Cardiac muscle cell (in vitro differentiated cells and primary cell): ENCODE measurements at regions not wholly inside any gene's neighbourhood (a gene's known extent, or its start where the extent isn't known, plus 50 kb on each side); places are given as distances from the start of the nearest gene placed in this dataset.

Source experiments
- DNase-seq, 2 donors: peaks; one replicate each; pipeline versions ENCODE4 v3.0.0 to v3.0.0-alpha.2; 2010 to 2017; ENCODE audit warnings: low read depth in 1 of 2, low spot score in 1 of 2
- H3K27ac ChIP-seq: fragments of 200-600 bp; sonication (generic); 2 replicates; pipeline ENCODE4 v1.5.1; 2016
- H3K27me3 ChIP-seq: fragments of 200-600 bp; sonication (generic); 2 replicates; pipeline ENCODE4 v1.6.0; 2016; ENCODE audit warnings: control low read depth
- H3K36me3 ChIP-seq: fragments of 200-600 bp; sonication (generic); 2 replicates; pipeline ENCODE4 v1.5.1; 2016; ENCODE audit warnings: control low read depth
- H3K4me1 ChIP-seq: fragments of 200-600 bp; sonication (generic); 2 replicates; pipeline ENCODE4 v1.8.1; 2017; ENCODE audit warnings: low read depth, mild to moderate bottlenecking, mixed run types
- H3K4me3 ChIP-seq: fragments of 200-600 bp; sonication (generic); 2 replicates; pipeline ENCODE4 v1.5.1; 2016; ENCODE audit warnings: mild to moderate bottlenecking
- H3K9me3 ChIP-seq: fragments of 200-600 bp; sonication (generic); 2 replicates; pipeline ENCODE4 v1.5.1; 2017; ENCODE audit warnings: low read depth, mild to moderate bottlenecking, control low read depth
- TF ChIP-seq, protein P1 (sequence below): IDR thresholded peaks from 2 replicates; pipeline ENCODE4 v1.5.1; 2012; ENCODE audit warnings: low read depth, mild to moderate bottlenecking, low read length

GRCh38 chr2:53445383-53446070 lies 322.1 kb upstream of the CHAC2 start:
- no peaks in the 10 kb centered on the region for H3K9me3 ChIP-seq
- no peaks in the 10 kb centered on the region for H3K36me3 ChIP-seq
- peaks cover 5% of the 10 kb centered on the region for H3K4me1 ChIP-seq
- TF ChIP-seq, protein P1, sequence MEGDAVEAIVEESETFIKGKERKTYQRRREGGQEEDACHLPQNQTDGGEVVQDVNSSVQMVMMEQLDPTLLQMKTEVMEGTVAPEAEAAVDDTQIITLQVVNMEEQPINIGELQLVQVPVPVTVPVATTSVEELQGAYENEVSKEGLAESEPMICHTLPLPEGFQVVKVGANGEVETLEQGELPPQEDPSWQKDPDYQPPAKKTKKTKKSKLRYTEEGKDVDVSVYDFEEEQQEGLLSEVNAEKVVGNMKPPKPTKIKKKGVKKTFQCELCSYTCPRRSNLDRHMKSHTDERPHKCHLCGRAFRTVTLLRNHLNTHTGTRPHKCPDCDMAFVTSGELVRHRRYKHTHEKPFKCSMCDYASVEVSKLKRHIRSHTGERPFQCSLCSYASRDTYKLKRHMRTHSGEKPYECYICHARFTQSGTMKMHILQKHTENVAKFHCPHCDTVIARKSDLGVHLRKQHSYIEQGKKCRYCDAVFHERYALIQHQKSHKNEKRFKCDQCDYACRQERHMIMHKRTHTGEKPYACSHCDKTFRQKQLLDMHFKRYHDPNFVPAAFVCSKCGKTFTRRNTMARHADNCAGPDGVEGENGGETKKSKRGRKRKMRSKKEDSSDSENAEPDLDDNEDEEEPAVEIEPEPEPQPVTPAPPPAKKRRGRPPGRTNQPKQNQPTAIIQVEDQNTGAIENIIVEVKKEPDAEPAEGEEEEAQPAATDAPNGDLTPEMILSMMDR = no peak
- H3K4me3 ChIP-seq = no peak overlapping the region
- no peaks in the 10 kb centered on the region for H3K27me3 ChIP-seq
- H3K27ac ChIP-seq = no peak overlapping the region
- peak in 1 of 2 donors; percentile 27 for DNase-seq

DNA sequence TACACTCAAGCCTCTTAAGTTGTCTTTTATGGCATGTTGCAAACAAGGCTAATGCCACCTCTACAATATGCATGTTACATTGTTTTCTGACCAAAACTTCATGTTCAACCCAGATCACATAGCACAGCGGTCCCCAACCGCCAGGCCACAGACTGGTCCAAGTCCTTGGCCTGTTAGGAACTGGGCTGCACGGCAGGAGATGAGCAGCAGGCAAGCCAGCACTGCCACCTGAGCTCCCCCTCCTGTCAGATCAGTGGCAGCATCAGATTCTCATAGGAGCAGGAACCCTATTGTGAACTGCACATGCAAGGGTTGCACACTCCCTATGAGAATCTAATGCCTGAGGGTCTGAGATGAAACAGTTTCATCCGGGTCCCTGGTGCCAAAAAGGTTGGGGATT lies 324.8 kb upstream of the CHAC2 start:
- peak in 1 of 2 donors; percentile 32 for DNase-seq
- TF ChIP-seq, protein P1 = no peak
- Histone ChIP-seq H3K4me1 (peaks cover 14% of the 10 kb centered on the region), H3K27ac (no peak overlapping the region), H3K36me3 (no peaks in the 10 kb centered on the region), H3K27me3 (no peaks in the 10 kb centered on the region), H3K4me3 (no peak overlapping the region), H3K9me3 (no peaks in the 10 kb centered on the region)

- Histone ChIP-seq H3K4me1 (peaks cover 14% of the 10 kb centered on the region), H3K36me3 (no peaks in the 10 kb centered on the region), H3K27me3 (no peaks in the 10 kb centered on the region), H3K27ac (no peak overlapping the region), H3K4me3 (no peak overlapping the region), H3K9me3 (no peaks in the 10 kb centered on the region)
- no peak for DNase-seq
- TF ChIP-seq, protein P1 = no peak
Observed at GRCh38 chr2:53442093-53442492, 325.5 kb upstream of the CHAC2 start.

DNA sequence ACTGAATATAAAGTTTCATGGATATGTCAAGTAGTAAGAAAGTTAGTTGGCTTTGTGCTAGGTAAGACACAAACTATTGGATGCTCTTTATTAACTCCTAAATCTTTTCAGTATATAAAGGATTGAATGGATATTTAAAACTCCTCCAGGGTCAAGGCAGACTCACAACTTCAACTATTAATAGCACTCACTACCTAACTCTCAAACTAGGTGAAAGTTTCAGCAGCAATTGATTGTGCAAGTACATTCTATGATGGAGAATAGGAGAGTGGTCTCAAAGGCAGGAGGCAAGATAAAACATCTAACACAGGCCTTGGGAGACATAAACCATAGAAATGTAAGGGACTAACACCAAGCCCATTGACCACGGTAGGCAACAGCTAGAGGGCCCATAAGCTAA lies 328.9 kb upstream of the CHAC2 start:
- DNase-seq = no peak
- TF ChIP-seq, protein P1 = no peak
- no peak overlapping the region for H3K4me3 ChIP-seq
- no peaks in the 10 kb centered on the region for H3K9me3 ChIP-seq
- H3K36me3 ChIP-seq = no peaks in the 10 kb centered on the region
- H3K27ac ChIP-seq = no peak overlapping the region
- no peaks in the 10 kb centered on the region for H3K27me3 ChIP-seq
- peaks cover 9% of the 10 kb centered on the region for H3K4me1 ChIP-seq

GRCh38 chr2:53438100-53438499 lies 329.5 kb upstream of the CHAC2 start:
- Histone ChIP-seq H3K4me3 (no peak overlapping the region), H3K4me1 (peaks cover 9% of the 10 kb centered on the region), H3K27me3 (no peaks in the 10 kb centered on the region), H3K27ac (no peak overlapping the region), H3K36me3 (no peaks in the 10 kb centered on the region), H3K9me3 (no peaks in the 10 kb centered on the region)
- no peak for DNase-seq
- TF ChIP-seq, protein P1 = no peak
